ENCODE measurements at regions not wholly inside any gene's neighbourhood (a gene's known extent, or its start where the extent isn't known, plus 50 kb on each side); places are given as distances from the start of the nearest gene placed in this dataset.

DNA sequence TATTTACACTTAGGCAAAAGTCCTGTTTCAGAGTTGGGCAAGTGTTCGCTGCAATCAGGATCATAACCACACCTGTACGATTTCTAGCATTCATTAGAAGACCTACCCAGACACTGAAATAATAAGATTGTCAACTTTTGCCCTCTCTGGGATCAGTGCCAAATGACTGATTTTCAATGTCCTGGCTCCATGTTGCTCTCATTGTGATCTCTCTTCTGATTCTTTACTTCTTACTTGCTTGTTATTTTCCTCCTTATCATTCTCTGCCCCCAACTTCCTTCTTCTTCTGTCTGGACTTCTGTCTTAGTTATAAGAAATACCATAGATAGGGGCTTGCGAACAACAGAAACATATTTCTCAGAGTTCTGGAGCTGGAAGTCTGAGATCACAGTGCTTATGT lies 94.4 kb upstream of the BMP2 start:
- WGBS, 5 donors: 70 to 75% (median 74%) methylated on average over 3 of the region's 3 CpGs
- TF ChIP-seq CTCF (IDR thresholded peaks at IDR 0.05 in 8 of 11, conservative IDR thresholded peaks at IDR 0.05 in 3 of 11) (no peak), POLR2AphosphoS5 (IDR thresholded peaks at IDR 0.05) (no peak), POLR2A (IDR thresholded peaks at IDR 0.05) (no peak)
- intact Hi-C loops (cut with DNase I; ENCODE audit: low total_unique reads): no loop called here
- no peaks in the 10 kb centered on the region for H3K36me3 ChIP-seq
- DNase-seq: no peak
- no peaks in the 10 kb centered on the region for H3K27me3 ChIP-seq (replicated peaks in 1 of 7)
- H3K4me1 ChIP-seq: no peaks in the 10 kb centered on the region
- H3K27ac ChIP-seq: no peak overlapping the region
- H3K9me3 ChIP-seq: peaks cover 0 to 6% (median 0%) of the 10 kb centered on the region in 8 donors
- H3K4me3 ChIP-seq: no peak overlapping the region

- no peaks in the 10 kb centered on the region for H3K27me3 ChIP-seq (replicated peaks in 1 of 7)
- intact Hi-C loops (cut with DNase I; ENCODE audit: low total_unique reads): no loop called here
- TF ChIP-seq POLR2AphosphoS5 (IDR thresholded peaks at IDR 0.05) (no peak), POLR2A (IDR thresholded peaks at IDR 0.05) (no peak), CTCF (IDR thresholded peaks at IDR 0.05 in 8 of 11, conservative IDR thresholded peaks at IDR 0.05 in 3 of 11) (no peak)
These were observed 95.7 kb upstream of the BMP2 start for GRCh38 chr20:6671829-6672228.

DNA sequence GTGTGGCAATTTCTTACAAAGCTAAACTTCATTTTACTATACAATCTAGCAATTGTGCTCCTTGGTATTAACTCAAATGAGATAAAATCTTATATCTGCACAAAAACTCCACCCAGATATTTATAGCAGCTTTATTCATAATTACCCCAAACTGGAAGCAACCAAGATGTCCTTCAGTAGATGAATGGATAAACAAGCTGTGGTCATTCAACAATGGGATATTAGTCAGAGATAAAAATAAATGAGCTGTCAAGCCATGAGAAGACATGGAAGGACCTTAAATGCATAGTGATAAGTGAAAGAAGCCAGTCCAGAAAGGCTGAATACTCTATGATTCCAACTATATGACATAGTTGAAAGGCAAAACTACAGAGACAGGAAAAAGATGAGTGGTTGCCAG lies 98.9 kb upstream of the BMP2 start:
- no peaks in the 10 kb centered on the region for H3K36me3 ChIP-seq
- TF ChIP-seq CTCF (IDR thresholded peaks at IDR 0.05 in 8 of 11, conservative IDR thresholded peaks at IDR 0.05 in 3 of 11): no peak
- no peak for TF ChIP-seq POLR2AphosphoS5 (IDR thresholded peaks at IDR 0.05)
- TF ChIP-seq POLR2A (IDR thresholded peaks at IDR 0.05): no peak
- H3K27me3 ChIP-seq (replicated peaks in 1 of 7): no peaks in the 10 kb centered on the region
- intact Hi-C loops (cut with DNase I; ENCODE audit: low total_unique reads): no loop called here
- no peak overlapping the region for H3K27ac ChIP-seq
- no peak overlapping the region for H3K4me3 ChIP-seq
- DNase-seq: no peak
- peaks cover 0 to 5% (median under 1%) of the 10 kb centered on the region in 6 donors for H3K4me1 ChIP-seq
- H3K9me3 ChIP-seq: peaks cover 0 to 11% (median 0%) of the 10 kb centered on the region in 8 donors

More at GRCh38 chr20:6671829-6672228, 95.7 kb upstream of the BMP2 start:
- Histone ChIP-seq H3K36me3 (no peaks in the 10 kb centered on the region), H3K4me1 (no peaks in the 10 kb centered on the region), H3K27ac (no peak overlapping the region), H3K4me3 (no peak overlapping the region), H3K9me3 (peaks cover 0 to 6% (median 0%) of the 10 kb centered on the region in 8 donors)
- no peak for DNase-seq
- WGBS, 5 donors: 78 to 92% (median 89%) methylated on average over 3 of the region's 3 CpGs

DNA sequence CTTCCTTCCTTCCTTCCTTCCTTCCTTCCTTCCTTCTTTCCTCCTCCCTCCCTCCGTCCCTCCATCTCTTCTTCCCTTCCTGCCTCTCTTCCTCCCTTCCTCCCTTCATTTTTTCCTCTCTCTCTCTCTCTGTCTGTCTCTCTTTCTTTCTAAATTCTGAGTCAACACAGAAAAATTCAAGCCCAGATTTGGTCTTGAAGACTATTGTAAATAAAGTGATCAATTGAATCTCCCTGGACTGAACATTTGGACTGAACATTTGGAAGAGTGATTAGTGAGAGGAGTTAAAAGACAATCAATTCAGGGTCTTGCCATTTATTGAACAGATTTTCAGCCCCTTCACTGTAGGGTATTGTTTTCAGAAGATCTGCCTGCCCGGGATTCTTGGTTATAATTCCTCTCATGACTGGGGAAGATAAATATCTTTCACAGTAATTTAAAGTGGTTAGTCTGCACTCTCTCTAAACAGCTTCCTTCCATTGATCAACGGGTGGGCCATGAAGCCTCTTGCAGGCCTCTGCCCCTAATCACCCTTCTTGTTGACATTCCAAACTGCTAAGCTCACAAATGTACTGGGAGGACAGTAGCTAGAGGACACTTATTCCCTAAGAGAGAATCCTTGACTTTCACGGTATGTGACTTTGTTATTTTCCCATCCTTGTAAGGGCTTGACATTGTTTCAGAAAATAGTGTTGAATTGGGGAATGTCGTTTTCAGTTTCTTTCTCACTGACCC lies 101.7 kb upstream of the BMP2 start:
- no peak overlapping the region for H3K27ac ChIP-seq
- peaks cover 0 to 12% (median 6%) of the 10 kb centered on the region in 6 donors for H3K4me1 ChIP-seq
- DNase-seq: no peak
- no peaks in the 10 kb centered on the region for H3K27me3 ChIP-seq (replicated peaks in 1 of 7)
- TF ChIP-seq CTCF (IDR thresholded peaks at IDR 0.05 in 8 of 11, conservative IDR thresholded peaks at IDR 0.05 in 3 of 11) (no peak), POLR2A (IDR thresholded peaks at IDR 0.05) (no peak), POLR2AphosphoS5 (IDR thresholded peaks at IDR 0.05) (no peak)
- no peaks in the 10 kb centered on the region for H3K36me3 ChIP-seq
- H3K9me3 ChIP-seq: peaks cover 0 to 13% (median 3%) of the 10 kb centered on the region in 8 donors
- H3K4me3 ChIP-seq: no peak overlapping the region
- intact Hi-C loops (cut with DNase I; ENCODE audit: low total_unique reads): no loop called here
- 58 to 75% (median 63%) methylated on average over 5 of the region's 5 CpGs for WGBS, 5 donors

All from spleen (tissue), 11 donors.